ENCODE measurements at regions not wholly inside any gene's neighbourhood (a gene's known extent, or its start where the extent isn't known, plus 50 kb on each side); places are given as distances from the start of the nearest gene placed in this dataset.

GRCh38 chr2:33978471-33978870 lies 379.4 kb upstream of the FAM98A start:
- TF ChIP-seq POLR2A (IDR thresholded peaks at IDR 0.05) (no peak), CTCF (IDR thresholded peaks at IDR 0.05) (no peak), EP300 (IDR thresholded peaks at IDR 0.05) (no peak), POLR2AphosphoS5 (IDR thresholded peaks at IDR 0.05) (no peak)
